HG03342 (cell line): ENCODE measurements at regions not wholly inside any gene's neighbourhood (a gene's known extent, or its start where the extent isn't known, plus 50 kb on each side); places are given as distances from the start of the nearest gene placed in this dataset.
"Not testable (repeated sequence)": the region's sequence is repeated elsewhere in the genome, so short reads cannot be mapped to it uniquely, and the experiment has no call there.

ENCODE experiments used
- ATAC-seq: cut with Tn5 transposase; IDR thresholded peaks from one replicate; pipeline ENCODE4 v1.9.1; 2021; ENCODE audit warnings: mild to moderate bottlenecking, moderate library complexity; ENCODE audit not compliant: unreplicated experiment

DNA sequence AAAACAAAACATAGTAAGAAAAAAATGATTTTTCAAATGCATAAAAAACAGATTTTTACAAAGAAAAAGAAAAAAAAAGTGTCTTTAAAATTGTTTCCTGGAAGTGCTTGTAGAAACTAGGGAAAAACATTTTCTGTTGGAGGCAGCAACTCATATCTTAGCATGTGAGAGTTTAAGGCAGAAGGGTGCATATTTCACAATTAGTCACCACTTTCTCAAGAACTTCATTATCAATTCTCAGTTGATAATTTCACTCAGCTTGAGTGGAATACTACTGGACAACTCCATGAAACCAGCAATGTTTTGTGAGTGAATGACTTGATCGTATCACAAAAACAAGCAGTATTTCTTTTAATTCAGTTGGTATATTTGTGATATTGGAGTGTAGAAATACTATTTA lies 508.3 kb upstream of the DAB2 start:
- ATAC-seq: no peak

GRCh38 chr5:39928709-39929108 lies 503.9 kb upstream of the DAB2 start:
- no peak for ATAC-seq

DNA sequence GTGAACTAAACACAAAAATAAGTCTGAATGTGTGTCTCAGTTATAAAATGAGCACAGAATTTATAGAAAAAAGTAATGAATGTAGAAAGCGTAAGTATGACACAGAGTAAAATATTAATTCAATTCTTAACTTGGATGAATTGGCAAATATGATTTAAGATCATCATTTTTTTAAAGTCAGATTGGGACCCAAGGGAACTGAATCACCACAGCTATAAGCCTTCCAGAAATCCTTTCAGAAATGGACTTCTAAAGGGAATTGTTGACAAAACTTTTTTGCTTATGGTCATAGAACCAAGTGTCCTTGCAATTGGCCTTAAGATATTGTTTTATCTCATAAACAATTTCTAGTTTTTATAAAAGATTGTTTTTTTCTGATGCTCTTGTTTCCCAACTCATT lies 495.1 kb upstream of the DAB2 start:
- no peak for ATAC-seq

DNA sequence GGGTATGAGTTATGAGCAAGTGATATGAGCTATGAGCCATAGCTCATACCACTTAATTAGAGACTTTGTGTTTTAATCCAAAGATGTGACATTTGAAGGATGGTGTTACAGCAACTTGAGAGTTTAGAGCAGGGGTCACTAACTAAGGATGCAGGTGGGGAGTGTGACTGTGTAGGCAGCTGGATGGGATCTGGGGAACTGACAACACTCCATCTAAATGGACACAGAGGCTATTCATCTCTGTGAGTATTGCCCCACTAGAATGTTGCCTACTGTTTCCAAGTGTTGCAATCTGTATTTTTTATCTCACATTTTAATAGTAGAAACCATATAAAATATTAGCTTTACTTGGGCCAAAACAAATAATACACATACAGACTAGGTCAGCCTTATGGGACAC lies 488.1 kb upstream of the DAB2 start:
- ATAC-seq: no peak

DNA sequence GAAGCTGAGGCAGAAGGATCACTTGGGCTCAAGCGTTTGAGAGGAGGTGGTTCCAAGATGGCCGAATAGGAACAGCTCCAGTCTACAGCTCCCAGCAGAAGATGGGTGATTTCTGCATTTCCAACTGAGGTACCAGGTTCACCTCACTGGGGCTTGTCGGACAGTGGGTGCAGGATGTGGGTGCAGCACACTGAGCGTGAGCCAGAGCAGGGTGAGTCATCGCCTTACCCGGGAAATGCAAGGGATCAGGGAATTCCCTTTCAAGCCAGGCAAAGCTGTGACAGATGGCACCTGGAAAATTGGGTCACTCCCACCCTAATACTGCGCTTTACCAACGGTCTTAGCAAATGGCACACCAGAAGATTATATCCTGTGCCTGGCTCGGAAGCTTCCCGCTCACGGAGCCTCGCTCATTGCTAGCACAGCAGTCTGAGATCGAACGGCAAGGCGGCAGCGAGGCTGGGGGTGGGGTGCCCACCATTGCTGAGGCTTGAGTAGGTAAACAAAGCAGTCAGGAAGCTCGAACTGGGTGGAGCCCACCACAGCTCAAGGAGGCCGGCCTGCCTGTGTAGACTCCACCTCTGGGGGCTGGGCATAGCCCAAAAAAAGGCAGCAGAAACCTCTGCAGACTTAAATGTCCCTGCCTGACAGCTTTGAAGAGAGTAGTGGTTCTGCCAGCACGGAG lies 482.6 kb upstream of the DAB2 start:
- not testable (repeated sequence) for ATAC-seq

GRCh38 chr5:39906146-39906545 lies 481.4 kb upstream of the DAB2 start:
- no peak for ATAC-seq

DNA sequence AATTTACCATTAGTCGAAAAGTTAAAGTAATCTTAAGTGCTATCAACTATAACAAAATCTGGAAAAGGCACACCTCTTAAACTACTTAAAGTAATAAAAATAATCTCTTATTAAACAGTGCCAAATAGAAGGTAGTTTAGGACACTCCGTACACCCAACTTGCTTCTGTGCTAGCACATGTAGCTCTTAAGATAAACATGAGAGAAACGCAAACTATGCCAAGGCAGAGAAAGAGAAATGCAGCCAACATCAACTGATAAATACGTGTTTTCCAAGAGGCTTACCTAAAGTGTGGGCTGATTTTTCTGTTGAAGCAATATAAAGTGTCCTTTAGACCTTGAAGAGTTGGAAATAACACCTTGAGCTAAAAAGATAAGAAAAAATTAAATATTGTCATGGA lies 480.6 kb upstream of the DAB2 start:
- no peak for ATAC-seq

GRCh38 chr5:39902626-39903025 lies 477.8 kb upstream of the DAB2 start:
- no peak for ATAC-seq

DNA sequence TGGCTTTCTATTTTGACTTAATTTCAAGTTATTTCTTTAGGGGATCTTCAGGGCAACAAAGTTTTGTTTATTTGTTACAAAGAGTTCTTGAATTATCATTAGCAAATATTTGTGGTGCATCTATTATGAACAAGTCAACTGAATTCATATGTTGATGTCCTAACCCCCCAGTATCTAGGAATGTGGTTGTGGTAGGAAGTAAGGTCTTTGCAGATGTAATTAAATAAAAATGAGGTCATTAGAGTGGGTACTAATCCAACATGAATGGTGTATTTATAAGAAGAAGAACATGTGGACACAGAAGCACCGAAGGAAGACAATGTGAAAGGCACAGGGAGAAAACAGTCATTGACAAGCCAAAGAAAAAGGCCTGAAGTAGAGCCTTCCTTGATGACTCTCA lies 474.0 kb upstream of the DAB2 start:
- no peak for ATAC-seq

DNA sequence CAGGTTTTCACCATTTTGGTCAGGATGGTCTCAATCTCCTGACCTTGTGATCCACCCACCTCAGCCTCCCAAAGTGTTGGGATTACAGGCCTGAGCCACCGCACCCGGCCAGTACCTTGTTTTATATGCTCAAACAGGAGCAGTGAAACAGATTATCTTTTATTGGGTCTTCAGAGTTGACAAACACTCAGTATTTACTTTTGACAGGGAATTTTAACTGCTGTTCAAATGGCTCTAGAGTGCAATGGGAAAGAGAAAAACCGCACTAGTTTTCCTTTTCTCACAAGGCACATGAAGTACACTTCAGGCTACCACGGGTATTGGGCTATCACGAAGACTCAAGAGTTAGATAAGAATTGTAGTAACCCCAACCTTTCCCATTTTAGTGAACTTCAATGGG lies 471.9 kb upstream of the DAB2 start:
- ATAC-seq: no peak

DNA sequence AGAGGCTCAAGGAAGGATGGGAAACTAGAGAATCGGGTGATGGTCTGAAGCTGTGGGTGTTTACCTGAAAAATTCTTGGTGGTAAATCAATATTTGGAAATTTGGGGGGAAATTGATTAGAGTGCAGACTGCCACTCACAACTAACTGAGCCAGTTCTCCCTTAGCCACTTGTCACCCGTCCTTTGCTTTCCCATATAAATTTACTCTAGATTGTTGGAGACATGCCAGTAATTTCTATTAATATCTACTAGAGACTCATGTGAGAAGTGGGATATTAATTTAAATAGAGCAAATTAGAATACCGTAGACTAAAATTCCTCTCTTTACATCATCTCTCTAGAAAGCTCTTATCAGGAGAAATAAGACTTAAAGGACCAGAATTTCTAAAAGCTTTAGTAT lies 471.3 kb upstream of the DAB2 start:
- ATAC-seq: no peak

- ATAC-seq: no peak
Observed at GRCh38 chr5:39892708-39893107, 467.9 kb upstream of the DAB2 start.

DNA sequence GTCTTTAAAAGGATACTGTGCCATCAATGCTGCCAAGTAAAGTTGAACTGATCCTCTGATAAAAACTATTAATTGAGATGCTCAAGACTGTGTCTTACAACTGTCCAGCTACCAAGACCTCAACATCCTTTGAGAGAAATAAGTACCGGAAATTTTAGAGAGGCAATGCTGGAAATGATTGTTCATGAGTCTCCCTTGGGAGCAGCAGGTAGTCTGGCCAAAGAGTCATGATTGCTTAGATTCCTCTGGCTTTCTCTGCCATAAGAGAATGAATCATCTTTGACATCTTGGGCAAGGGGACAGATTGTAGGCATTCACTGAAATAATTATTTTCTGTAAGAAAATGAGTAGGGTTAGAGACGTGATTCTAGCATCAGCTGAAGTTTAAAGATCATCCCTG lies 466.6 kb upstream of the DAB2 start:
- no peak for ATAC-seq

GRCh38 chr5:39880985-39881384 lies 456.2 kb upstream of the DAB2 start:
- no peak for ATAC-seq

DNA sequence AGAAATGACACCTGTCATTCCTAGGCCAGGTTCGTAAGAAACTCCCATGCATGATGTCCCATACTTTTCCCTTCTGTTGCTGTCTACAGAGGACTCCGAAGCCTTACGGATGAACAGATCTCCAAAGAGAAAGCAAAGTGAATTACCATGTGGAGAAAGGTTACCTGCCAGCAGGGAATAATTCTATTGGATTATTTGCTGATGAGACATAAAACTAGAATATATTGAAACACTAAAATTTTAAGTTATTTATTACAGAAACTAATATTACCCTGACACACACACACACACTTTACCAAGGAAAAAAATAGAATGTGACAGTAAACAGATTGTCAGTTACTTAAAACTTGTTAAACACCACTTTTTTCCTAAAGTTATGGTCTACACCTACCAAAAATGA lies 452.7 kb upstream of the DAB2 start:
- no peak for ATAC-seq

GRCh38 chr5:39876146-39876545 lies 451.4 kb upstream of the DAB2 start:
- ATAC-seq: no peak

DNA sequence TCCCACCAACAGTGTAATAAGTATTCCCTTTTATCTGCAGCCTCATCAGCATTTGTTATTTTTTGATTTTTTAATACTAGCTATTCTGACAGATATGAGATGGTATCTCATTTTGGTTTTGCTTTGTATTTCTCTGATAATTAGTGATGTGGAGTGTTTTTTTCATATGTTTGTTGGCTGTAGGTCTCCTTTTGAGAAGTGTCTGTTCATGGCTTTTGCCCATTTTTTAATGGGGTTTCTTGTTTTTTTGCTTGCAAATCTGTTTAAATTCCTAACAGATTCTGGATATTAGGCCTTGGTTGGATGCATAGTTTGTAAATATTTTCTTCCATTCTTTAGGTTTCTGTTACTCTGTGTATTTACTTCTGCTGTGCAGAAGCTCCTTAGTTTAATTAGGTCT lies 445.4 kb upstream of the DAB2 start:
- no peak for ATAC-seq

GRCh38 chr5:39869396-39869795 lies 444.6 kb upstream of the DAB2 start:
- no peak for ATAC-seq

DNA sequence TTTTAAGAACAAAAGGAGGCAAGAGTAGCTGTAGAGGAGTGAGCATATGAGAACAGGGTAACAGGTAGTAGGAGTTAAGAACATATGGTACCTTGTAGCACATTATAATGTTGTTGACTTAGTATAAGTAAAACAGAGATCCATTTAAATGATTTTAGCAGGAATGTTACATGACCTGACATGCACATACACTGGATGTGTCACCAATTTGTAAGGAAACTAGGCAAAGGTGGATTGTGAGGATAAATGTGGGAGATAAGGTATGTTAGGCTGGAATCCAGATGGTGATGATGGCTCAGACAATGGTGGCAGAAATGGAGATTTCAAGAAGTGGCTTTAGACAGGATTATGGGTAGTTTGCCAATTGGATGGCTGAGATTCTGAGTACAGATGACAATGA lies 443.1 kb upstream of the DAB2 start:
- ATAC-seq: no peak

- ATAC-seq: no peak
Observed at GRCh38 chr5:39863926-39864552, 439.3 kb upstream of the DAB2 start.

DNA sequence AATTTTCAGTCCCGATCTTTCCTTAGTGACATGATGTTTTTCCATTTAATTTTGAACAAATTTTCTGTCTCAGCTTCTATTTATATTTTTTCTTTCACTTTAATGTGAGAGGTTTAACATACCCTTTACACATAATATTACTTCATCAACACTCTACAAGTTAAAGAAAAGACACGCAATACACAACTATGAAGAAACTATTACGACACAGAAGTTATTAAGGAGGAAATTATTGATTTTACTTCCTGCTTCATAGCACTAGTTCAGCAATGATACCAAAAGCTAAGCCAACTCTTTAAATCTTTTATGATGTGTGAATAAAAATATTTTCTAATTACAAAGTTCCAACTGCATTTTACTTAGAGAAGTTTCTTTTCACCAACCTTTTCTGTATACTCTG lies 432.3 kb upstream of the DAB2 start:
- ATAC-seq: no peak

GRCh38 chr5:39854771-39855410 lies 430.1 kb upstream of the DAB2 start:
- no peak for ATAC-seq

DNA sequence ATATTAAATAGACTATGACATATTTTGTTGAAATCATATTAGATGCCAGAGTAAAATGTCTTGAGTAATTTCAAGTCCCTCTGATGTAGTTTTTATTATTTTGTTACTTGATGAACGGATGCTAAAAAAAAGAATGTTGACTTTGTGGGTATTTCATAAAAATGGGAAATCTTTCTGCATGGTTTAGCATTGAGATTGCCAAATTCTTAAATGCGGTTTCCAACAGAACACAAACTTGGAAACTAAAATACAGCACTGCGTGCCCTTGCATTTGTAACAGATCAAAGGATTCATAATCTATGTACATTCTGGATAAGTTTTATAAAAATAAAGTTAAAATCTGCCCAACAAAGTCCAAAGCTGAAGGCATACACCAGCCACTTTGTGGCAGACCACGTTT lies 425.5 kb upstream of the DAB2 start:
- ATAC-seq: no peak
